ENCODE measurements at regions not wholly inside any gene's neighbourhood (a gene's known extent, or its start where the extent isn't known, plus 50 kb on each side); places are given as distances from the start of the nearest gene placed in this dataset.

DNA sequence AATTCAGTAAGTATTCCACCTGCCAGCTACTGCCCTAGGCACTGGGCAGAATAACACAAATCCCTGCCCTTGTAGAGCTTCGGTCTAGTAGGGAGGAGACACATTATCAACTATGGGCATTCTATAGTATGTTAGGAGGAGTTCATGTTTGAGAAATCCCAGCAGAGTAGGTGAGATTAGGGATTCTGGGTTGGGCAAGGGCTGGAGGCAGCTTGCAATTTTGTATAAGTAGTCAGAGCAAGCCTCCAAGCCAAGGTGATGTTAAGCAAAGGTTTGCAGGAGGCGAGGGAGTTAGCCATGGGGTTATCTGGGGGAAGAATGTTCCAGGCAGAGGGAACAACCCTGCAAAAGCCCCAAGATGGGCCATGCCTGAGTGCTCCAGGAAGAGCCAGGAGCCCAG is 187.9 kb upstream of the HS6ST1 start:
- TF ChIP-seq TP53 (CRISPR knock-in tag; IDR thresholded peaks at IDR 0.05) (no peak), MLX (CRISPR knock-in tag; IDR thresholded peaks at IDR 0.05) (no peak), CTCF (IDR thresholded peaks at IDR 0.05) (no peak), MXD4 (CRISPR knock-in tag; IDR thresholded peaks at IDR 0.05; ENCODE audit: borderline replicate concordance) (no peak), NFE2L1 (CRISPR knock-in tag; IDR thresholded peaks at IDR 0.05) (no peak), ATF1 (CRISPR knock-in tag; IDR thresholded peaks at IDR 0.05) (no peak), MYBL2 (CRISPR knock-in tag; IDR thresholded peaks at IDR 0.05) (no peak), MAX (CRISPR knock-in tag; IDR thresholded peaks at IDR 0.05) (no peak), ATF3 (CRISPR knock-in tag; conservative IDR thresholded peaks at IDR 0.05) (no peak), ZNF263 (CRISPR knock-in tag; IDR thresholded peaks at IDR 0.05; ENCODE audit: low read depth) (no peak)
- TF ChIP-seq, protein P1, sequence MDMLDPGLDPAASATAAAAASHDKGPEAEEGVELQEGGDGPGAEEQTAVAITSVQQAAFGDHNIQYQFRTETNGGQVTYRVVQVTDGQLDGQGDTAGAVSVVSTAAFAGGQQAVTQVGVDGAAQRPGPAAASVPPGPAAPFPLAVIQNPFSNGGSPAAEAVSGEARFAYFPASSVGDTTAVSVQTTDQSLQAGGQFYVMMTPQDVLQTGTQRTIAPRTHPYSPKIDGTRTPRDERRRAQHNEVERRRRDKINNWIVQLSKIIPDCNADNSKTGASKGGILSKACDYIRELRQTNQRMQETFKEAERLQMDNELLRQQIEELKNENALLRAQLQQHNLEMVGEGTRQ (CRISPR knock-in tag; IDR thresholded peaks at IDR 0.05): no peak
- TF ChIP-seq, protein P2, sequence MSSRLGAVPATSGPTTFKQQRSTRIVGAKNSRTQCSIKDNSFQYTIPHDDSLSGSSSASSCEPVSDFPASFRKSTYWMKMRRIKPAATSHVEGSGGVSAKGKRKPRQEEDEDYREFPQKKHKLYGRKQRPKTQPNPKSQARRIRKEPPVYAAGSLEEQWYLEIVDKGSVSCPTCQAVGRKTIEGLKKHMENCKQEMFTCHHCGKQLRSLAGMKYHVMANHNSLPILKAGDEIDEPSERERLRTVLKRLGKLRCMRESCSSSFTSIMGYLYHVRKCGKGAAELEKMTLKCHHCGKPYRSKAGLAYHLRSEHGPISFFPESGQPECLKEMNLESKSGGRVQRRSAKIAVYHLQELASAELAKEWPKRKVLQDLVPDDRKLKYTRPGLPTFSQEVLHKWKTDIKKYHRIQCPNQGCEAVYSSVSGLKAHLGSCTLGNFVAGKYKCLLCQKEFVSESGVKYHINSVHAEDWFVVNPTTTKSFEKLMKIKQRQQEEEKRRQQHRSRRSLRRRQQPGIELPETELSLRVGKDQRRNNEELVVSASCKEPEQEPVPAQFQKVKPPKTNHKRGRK (CRISPR knock-in tag; IDR thresholded peaks at IDR 0.05; ENCODE audit: borderline replicate concordance): no peak
